Naive B cell (primary cell): ENCODE measurements at regions not wholly inside any gene's neighbourhood (a gene's known extent, or its start where the extent isn't known, plus 50 kb on each side); places are given as distances from the start of the nearest gene placed in this dataset.

Experiments used
- ATAC-seq, 2 donors: fragments of 150-1000 bp; cut with Tn5 transposase; 2 replicates each; pipeline ENCODE4 v1.10.0; 2021; ENCODE audit warnings: low read depth in 2 of 2, mild to moderate bottlenecking in 2 of 2, moderate library complexity in 2 of 2
- DNase-seq: peaks from one replicate; pipeline ENCODE4 v3.0.0; 2022
- H3K27ac Mint-ChIP-seq, 6 donors: one replicate each; pipeline ENCODE4 v1.8.0; 2020 to 2022; ENCODE audit warnings: mild to moderate bottlenecking in 6 of 6, mixed read lengths in 6 of 6, moderate library complexity in 5 of 6, inconsistent platforms in 2 of 6
- H3K27me3 Mint-ChIP-seq, 3 donors: one replicate each; pipeline ENCODE4 v1.8.0; 2021 to 2022; ENCODE audit warnings: mixed read lengths in 3 of 3, mild to moderate bottlenecking in 1 of 3
- H3K36me3 Mint-ChIP-seq, 2 donors: one replicate each; pipeline ENCODE4 v1.8.0; 2020 to 2022; ENCODE audit warnings: mixed read lengths in 2 of 2, inconsistent platforms in 1 of 2, mild to moderate bottlenecking in 1 of 2
- H3K4me1 Mint-ChIP-seq, 3 donors: one replicate each; pipeline ENCODE4 v1.8.0; 2020 to 2022; ENCODE audit warnings: mixed read lengths in 3 of 3, inconsistent platforms in 1 of 3, mild to moderate bottlenecking in 1 of 3, moderate library complexity in 1 of 3
- H3K4me3 Mint-ChIP-seq, 8 donors: one replicate each; pipeline ENCODE4 v1.8.0; 2020 to 2022; ENCODE audit warnings: mild to moderate bottlenecking in 8 of 8, mixed read lengths in 8 of 8, moderate library complexity in 8 of 8, inconsistent platforms in 2 of 8
- H3K9me3 Mint-ChIP-seq, 7 donors: one replicate each; pipeline ENCODE4 v1.8.0; 2020 to 2022; ENCODE audit warnings: mixed read lengths in 7 of 7, mild to moderate bottlenecking in 5 of 7, inconsistent platforms in 2 of 7, moderate library complexity in 1 of 7

- Mint-ChIP-seq H3K27me3 (no peaks in the 10 kb centered on the region), H3K27ac (no peak overlapping the region), H3K4me3 (no peak overlapping the region), H3K36me3 (no peaks in the 10 kb centered on the region), H3K9me3 (peaks cover 0 to 4% (median 0%) of the 10 kb centered on the region in 7 donors), H3K4me1 (no peaks in the 10 kb centered on the region)
- no peak for DNase-seq
- no peak for ATAC-seq
Measured at GRCh38 chr11:80914311-80914710, 1473.5 kb upstream of the TENM4 start.

- DNase-seq (no peak), ATAC-seq (no peak)
- Mint-ChIP-seq H3K4me1 (no peaks in the 10 kb centered on the region), H3K27ac (no peak overlapping the region), H3K27me3 (no peaks in the 10 kb centered on the region), H3K9me3 (peaks cover 0 to 2% (median 0%) of the 10 kb centered on the region in 7 donors), H3K36me3 (no peaks in the 10 kb centered on the region), H3K4me3 (no peak overlapping the region)
Measured at GRCh38 chr11:80911666-80912065, 1470.8 kb upstream of the TENM4 start.

- DNase-seq (no peak), ATAC-seq (no peak)
- Mint-ChIP-seq H3K27me3 (no peaks in the 10 kb centered on the region), H3K4me3 (no peak overlapping the region), H3K4me1 (peaks cover 0 to 5% (median 0%) of the 10 kb centered on the region in 3 donors), H3K9me3 (peaks cover 0 to 6% (median 2%) of the 10 kb centered on the region in 7 donors), H3K36me3 (no peaks in the 10 kb centered on the region), H3K27ac (no peak overlapping the region)
Measured at GRCh38 chr11:80900265-80900664, 1459.4 kb upstream of the TENM4 start.

- no peaks in the 10 kb centered on the region for H3K27me3 Mint-ChIP-seq
- H3K4me3 Mint-ChIP-seq = no peak overlapping the region
- DNase-seq (no peak), ATAC-seq (no peak)
- H3K4me1 Mint-ChIP-seq = peaks cover 0 to 5% (median 0%) of the 10 kb centered on the region in 3 donors
- no peak overlapping the region for H3K27ac Mint-ChIP-seq
- H3K36me3 Mint-ChIP-seq = no peaks in the 10 kb centered on the region
- peaks cover 0 to 6% (median 2%) of the 10 kb centered on the region in 7 donors for H3K9me3 Mint-ChIP-seq
Measured at GRCh38 chr11:80899381-80899780, 1458.6 kb upstream of the TENM4 start.

GRCh38 chr11:80898910-80899309 is 1458.1 kb upstream of the TENM4 start:
- Mint-ChIP-seq H3K4me3 (no peak overlapping the region), H3K9me3 (peaks cover 0 to 6% (median 2%) of the 10 kb centered on the region in 7 donors), H3K27ac (no peak overlapping the region), H3K27me3 (no peaks in the 10 kb centered on the region), H3K4me1 (peaks cover 0 to 5% (median 0%) of the 10 kb centered on the region in 3 donors), H3K36me3 (no peaks in the 10 kb centered on the region)
- DNase-seq = no peak
- ATAC-seq = no peak

GRCh38 chr11:80886684-80887083 is 1445.9 kb upstream of the TENM4 start:
- Mint-ChIP-seq H3K9me3 (peaks cover 0 to 5% (median 0%) of the 10 kb centered on the region in 7 donors), H3K4me3 (no peak overlapping the region), H3K36me3 (no peaks in the 10 kb centered on the region), H3K27ac (no peak overlapping the region), H3K27me3 (no peaks in the 10 kb centered on the region), H3K4me1 (no peaks in the 10 kb centered on the region)
- DNase-seq = no peak
- ATAC-seq = no peak

GRCh38 chr11:80873310-80873999 is 1432.6 kb upstream of the TENM4 start:
- Mint-ChIP-seq H3K27ac (no peak overlapping the region), H3K36me3 (no peaks in the 10 kb centered on the region), H3K27me3 (no peaks in the 10 kb centered on the region), H3K9me3 (peaks cover 0 to 5% (median 3%) of the 10 kb centered on the region in 7 donors), H3K4me3 (no peak overlapping the region), H3K4me1 (no peaks in the 10 kb centered on the region)
- DNase-seq (no peak), ATAC-seq (no peak)

- H3K36me3 Mint-ChIP-seq = no peaks in the 10 kb centered on the region
- no peaks in the 10 kb centered on the region for H3K27me3 Mint-ChIP-seq
- no peak overlapping the region for H3K27ac Mint-ChIP-seq
- DNase-seq (no peak), ATAC-seq (no peak)
- no peaks in the 10 kb centered on the region for H3K4me1 Mint-ChIP-seq
- peaks cover 0 to 5% (median 3%) of the 10 kb centered on the region in 7 donors for H3K9me3 Mint-ChIP-seq
- no peak overlapping the region for H3K4me3 Mint-ChIP-seq
Measured at GRCh38 chr11:80872116-80872728, 1431.4 kb upstream of the TENM4 start.

GRCh38 chr11:80868831-80869230 is 1428.0 kb upstream of the TENM4 start:
- Mint-ChIP-seq H3K27ac (no peak overlapping the region), H3K4me3 (no peak overlapping the region), H3K9me3 (peaks cover 0 to 7% (median 3%) of the 10 kb centered on the region in 7 donors), H3K36me3 (no peaks in the 10 kb centered on the region), H3K4me1 (no peaks in the 10 kb centered on the region), H3K27me3 (no peaks in the 10 kb centered on the region)
- ATAC-seq (no peak), DNase-seq (no peak)

GRCh38 chr11:80862011-80862410 is 1421.2 kb upstream of the TENM4 start:
- H3K4me1 Mint-ChIP-seq = no peaks in the 10 kb centered on the region
- no peak for ATAC-seq
- peaks cover 0 to 3% (median 0%) of the 10 kb centered on the region in 7 donors for H3K9me3 Mint-ChIP-seq
- DNase-seq = no peak
- no peak overlapping the region for H3K4me3 Mint-ChIP-seq
- H3K27me3 Mint-ChIP-seq = no peaks in the 10 kb centered on the region
- no peak overlapping the region for H3K27ac Mint-ChIP-seq
- H3K36me3 Mint-ChIP-seq = no peaks in the 10 kb centered on the region

- Mint-ChIP-seq H3K27me3 (no peaks in the 10 kb centered on the region), H3K27ac (no peak overlapping the region), H3K36me3 (no peaks in the 10 kb centered on the region), H3K4me1 (no peaks in the 10 kb centered on the region), H3K9me3 (peaks cover 0 to 3% (median 0%) of the 10 kb centered on the region in 7 donors), H3K4me3 (no peak overlapping the region)
- DNase-seq = no peak
- ATAC-seq = no peak
Measured at GRCh38 chr11:80861193-80861592, 1420.4 kb upstream of the TENM4 start.

GRCh38 chr11:80860632-80861031 is 1419.8 kb upstream of the TENM4 start:
- ATAC-seq = no peak

GRCh38 chr11:80856066-80856465 is 1415.2 kb upstream of the TENM4 start:
- H3K27me3 Mint-ChIP-seq = no peaks in the 10 kb centered on the region
- no peak overlapping the region for H3K27ac Mint-ChIP-seq
- no peaks in the 10 kb centered on the region for H3K36me3 Mint-ChIP-seq
- no peak overlapping the region for H3K4me3 Mint-ChIP-seq
- ATAC-seq = no peak
- no peak for DNase-seq
- peaks cover 0 to 2% (median 0%) of the 10 kb centered on the region in 7 donors for H3K9me3 Mint-ChIP-seq
- H3K4me1 Mint-ChIP-seq = no peaks in the 10 kb centered on the region

More at GRCh38 chr11:80860632-80861031, 1419.8 kb upstream of the TENM4 start:
- H3K27me3 Mint-ChIP-seq = no peaks in the 10 kb centered on the region
- H3K9me3 Mint-ChIP-seq = peaks cover 0 to 3% (median 0%) of the 10 kb centered on the region in 7 donors
- no peaks in the 10 kb centered on the region for H3K4me1 Mint-ChIP-seq
- no peak overlapping the region for H3K4me3 Mint-ChIP-seq
- no peak overlapping the region for H3K27ac Mint-ChIP-seq
- no peak for DNase-seq
- no peaks in the 10 kb centered on the region for H3K36me3 Mint-ChIP-seq

GRCh38 chr11:80855426-80855825 is 1414.6 kb upstream of the TENM4 start:
- Mint-ChIP-seq H3K27me3 (no peaks in the 10 kb centered on the region), H3K27ac (no peak overlapping the region), H3K4me1 (no peaks in the 10 kb centered on the region), H3K4me3 (no peak overlapping the region), H3K9me3 (peaks cover 0 to 2% (median 0%) of the 10 kb centered on the region in 7 donors), H3K36me3 (no peaks in the 10 kb centered on the region)
- no peak for DNase-seq
- ATAC-seq = no peak
